ENCODE measurements at regions not wholly inside any gene's neighbourhood (a gene's known extent, or its start where the extent isn't known, plus 50 kb on each side); places are given as distances from the start of the nearest gene placed in this dataset.
A peak's percentile ranks its signal among the peaks of the same experiment; 100 is the strongest.
"Not testable (repeated sequence)": the region's sequence is repeated elsewhere in the genome, so short reads cannot be mapped to it uniquely, and the experiment has no call there.

GRCh38 chr15:20785151-20785936 lies 80.8 kb downstream of the POTEB2 start:
- not testable (repeated sequence) for DNase-seq (ENCODE audit: low spot score); H3K4me3 Mint-ChIP-seq (ENCODE audit: low read depth); H3K4me1 Mint-ChIP-seq (ENCODE audit: low read depth)

DNA sequence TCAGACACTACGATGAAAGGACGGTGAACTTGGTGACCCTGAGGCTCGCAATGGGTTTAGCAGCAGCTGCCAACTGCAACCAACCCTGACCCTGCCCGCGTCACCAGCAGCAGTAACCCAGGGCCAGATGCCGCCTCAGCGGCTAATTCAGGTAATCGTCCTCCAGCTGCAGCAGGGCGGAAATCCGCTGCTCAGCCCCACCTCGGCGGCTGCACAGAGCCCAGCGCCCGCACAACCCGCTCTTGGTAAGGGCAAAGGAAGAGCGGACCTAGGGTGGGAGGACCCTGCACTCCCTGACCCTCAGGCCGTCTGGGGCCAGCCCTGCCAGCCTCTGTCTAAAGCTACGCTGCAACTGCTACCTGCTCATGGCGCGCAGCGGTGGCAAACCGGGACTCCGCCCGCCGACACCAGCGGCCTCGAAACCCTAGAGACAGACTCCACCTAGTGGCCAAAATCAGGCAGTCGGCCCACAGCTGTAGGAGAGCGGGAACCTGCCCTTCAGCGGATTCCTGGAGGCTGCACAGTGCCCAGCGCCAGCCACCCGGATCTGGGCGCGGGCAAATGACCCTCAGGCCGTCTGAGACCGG lies 82.4 kb downstream of the POTEB2 start:
- intact Hi-C loops (cut with micrococcal nuclease); H3K27me3 Mint-ChIP-seq (ENCODE audit: low read depth); H3K4me1 Mint-ChIP-seq (ENCODE audit: low read depth); H3K36me3 Mint-ChIP-seq (ENCODE audit: low read depth); H3K27ac Mint-ChIP-seq; H3K9me3 Mint-ChIP-seq: not testable (repeated sequence)
- DNase-seq (ENCODE audit: low spot score) = peak; percentile 31
- peak overlapping the region; percentile 21 for H3K4me3 Mint-ChIP-seq (ENCODE audit: low read depth)

More at GRCh38 chr15:20785151-20785936, 80.8 kb downstream of the POTEB2 start:
- H3K36me3 Mint-ChIP-seq (ENCODE audit: low read depth); H3K27ac Mint-ChIP-seq; H3K27me3 Mint-ChIP-seq (ENCODE audit: low read depth); intact Hi-C loops (cut with micrococcal nuclease); H3K9me3 Mint-ChIP-seq: not testable (repeated sequence)

DNA sequence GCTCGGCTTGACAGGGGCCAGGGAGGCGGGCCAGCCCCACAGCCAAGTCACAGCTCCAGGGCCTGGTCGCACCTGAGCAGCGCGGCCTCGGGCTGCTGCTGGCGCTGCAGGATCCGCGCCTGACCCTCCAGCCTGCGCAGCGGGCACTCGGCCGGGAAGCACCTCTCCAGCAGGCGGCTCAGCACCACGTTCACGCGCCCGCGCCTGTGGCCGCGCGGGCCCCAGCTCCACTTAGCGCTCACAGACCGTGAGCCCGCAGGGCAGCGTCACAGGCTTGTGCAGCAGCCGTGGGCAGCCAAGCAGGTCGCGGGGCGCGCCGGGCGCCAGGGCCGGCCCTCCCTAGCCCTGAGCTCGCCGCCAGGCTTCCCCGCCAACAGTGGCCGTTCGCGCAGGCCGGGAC lies 90.7 kb downstream of the POTEB2 start:
- intact Hi-C loops (cut with micrococcal nuclease); H3K9me3 Mint-ChIP-seq; H3K4me1 Mint-ChIP-seq (ENCODE audit: low read depth); H3K27me3 Mint-ChIP-seq (ENCODE audit: low read depth); H3K36me3 Mint-ChIP-seq (ENCODE audit: low read depth); H3K27ac Mint-ChIP-seq; DNase-seq (ENCODE audit: low spot score); H3K4me3 Mint-ChIP-seq (ENCODE audit: low read depth): not testable (repeated sequence)

DNA sequence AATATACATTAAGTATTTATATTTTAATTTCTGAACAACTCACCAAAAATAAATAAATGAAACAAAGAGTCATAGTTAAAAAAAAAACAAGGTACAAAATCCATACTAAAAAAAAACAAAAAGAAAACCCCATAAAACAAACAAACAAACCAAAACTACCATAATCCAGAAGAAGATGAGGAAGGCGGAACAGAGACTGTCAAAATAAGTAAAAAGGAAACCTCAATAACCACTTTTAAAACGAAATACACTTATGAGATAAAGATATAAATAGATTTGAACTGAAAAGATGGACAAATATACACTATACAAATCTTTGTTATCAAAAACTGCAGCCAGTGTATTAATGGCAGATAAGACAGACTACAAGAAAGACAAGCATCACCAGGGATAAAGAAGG lies 98.2 kb downstream of the POTEB2 start:
- DNase-seq (ENCODE audit: low spot score); H3K36me3 Mint-ChIP-seq (ENCODE audit: low read depth); H3K4me1 Mint-ChIP-seq (ENCODE audit: low read depth); H3K4me3 Mint-ChIP-seq (ENCODE audit: low read depth); H3K9me3 Mint-ChIP-seq; H3K27me3 Mint-ChIP-seq (ENCODE audit: low read depth); intact Hi-C loops (cut with micrococcal nuclease); H3K27ac Mint-ChIP-seq: not testable (repeated sequence)

- H3K36me3 Mint-ChIP-seq (ENCODE audit: low read depth); intact Hi-C loops (cut with micrococcal nuclease): not testable (repeated sequence)
Measured at GRCh38 chr15:20762422-20762821, 103.7 kb downstream of the POTEB2 start.

GRCh38 chr15:20756440-20756839 lies 109.7 kb downstream of the POTEB2 start:
- DNase-seq (ENCODE audit: low spot score); H3K27me3 Mint-ChIP-seq (ENCODE audit: low read depth); H3K4me3 Mint-ChIP-seq (ENCODE audit: low read depth); intact Hi-C loops (cut with micrococcal nuclease); H3K27ac Mint-ChIP-seq; H3K9me3 Mint-ChIP-seq; H3K4me1 Mint-ChIP-seq (ENCODE audit: low read depth); H3K36me3 Mint-ChIP-seq (ENCODE audit: low read depth): not testable (repeated sequence)

More at GRCh38 chr15:20762422-20762821, 103.7 kb downstream of the POTEB2 start:
- H3K9me3 Mint-ChIP-seq; H3K4me1 Mint-ChIP-seq (ENCODE audit: low read depth); H3K27me3 Mint-ChIP-seq (ENCODE audit: low read depth); H3K27ac Mint-ChIP-seq; DNase-seq (ENCODE audit: low spot score); H3K4me3 Mint-ChIP-seq (ENCODE audit: low read depth): not testable (repeated sequence)

- H3K9me3 Mint-ChIP-seq; H3K36me3 Mint-ChIP-seq (ENCODE audit: low read depth); DNase-seq (ENCODE audit: low spot score); H3K4me3 Mint-ChIP-seq (ENCODE audit: low read depth); H3K27me3 Mint-ChIP-seq (ENCODE audit: low read depth); intact Hi-C loops (cut with micrococcal nuclease); H3K4me1 Mint-ChIP-seq (ENCODE audit: low read depth); H3K27ac Mint-ChIP-seq: not testable (repeated sequence)
Measured at GRCh38 chr15:20755665-20756398, 110.3 kb downstream of the POTEB2 start.

GRCh38 chr15:20733493-20733892 lies 132.6 kb downstream of the POTEB2 start:
- intact Hi-C loops (cut with micrococcal nuclease); H3K36me3 Mint-ChIP-seq (ENCODE audit: low read depth); H3K4me1 Mint-ChIP-seq (ENCODE audit: low read depth); H3K4me3 Mint-ChIP-seq (ENCODE audit: low read depth); H3K27me3 Mint-ChIP-seq (ENCODE audit: low read depth); H3K27ac Mint-ChIP-seq; DNase-seq (ENCODE audit: low spot score); H3K9me3 Mint-ChIP-seq: not testable (repeated sequence)

Data from activated T-helper 2 cell treated with anti-CD3 and anti-CD28 coated beads, Interferon-gamma antibody, Interleukin-2, Interleukin-4, amounts not matched to agents 10 μg/mL and 5 μg/mL and 100 μg/mL, durations not matched to agents 14 hours and 24 hours and 36 hours (primary cell).